ENCODE measurements at regions not wholly inside any gene's neighbourhood (a gene's known extent, or its start where the extent isn't known, plus 50 kb on each side); places are given as distances from the start of the nearest gene placed in this dataset.

GRCh38 chr11:116461789-116462188, 311.0 kb downstream of the BUD13 start:
- TF ChIP-seq FOXM1 (IDR thresholded peaks at IDR 0.05; ENCODE audit: borderline replicate concordance, low read depth) (no peak), TAF1 (IDR thresholded peaks at IDR 0.05; ENCODE audit: low read depth) (no peak), MAX (IDR thresholded peaks at IDR 0.05) (no peak), CREB1 (IDR thresholded peaks at IDR 0.05; ENCODE audit: low read depth) (no peak), EP300 (IDR thresholded peaks at IDR 0.05; ENCODE audit: borderline replicate concordance) (no peak), RAD21 (IDR thresholded peaks at IDR 0.05; ENCODE audit: low read depth) (no peak), CEBPB (IDR thresholded peaks at IDR 0.05) (no peak), ZBTB7A (IDR thresholded peaks at IDR 0.05; ENCODE audit: low read depth) (no peak), NFIC (IDR thresholded peaks at IDR 0.05) (no peak)
- TF ChIP-seq, protein P1, sequence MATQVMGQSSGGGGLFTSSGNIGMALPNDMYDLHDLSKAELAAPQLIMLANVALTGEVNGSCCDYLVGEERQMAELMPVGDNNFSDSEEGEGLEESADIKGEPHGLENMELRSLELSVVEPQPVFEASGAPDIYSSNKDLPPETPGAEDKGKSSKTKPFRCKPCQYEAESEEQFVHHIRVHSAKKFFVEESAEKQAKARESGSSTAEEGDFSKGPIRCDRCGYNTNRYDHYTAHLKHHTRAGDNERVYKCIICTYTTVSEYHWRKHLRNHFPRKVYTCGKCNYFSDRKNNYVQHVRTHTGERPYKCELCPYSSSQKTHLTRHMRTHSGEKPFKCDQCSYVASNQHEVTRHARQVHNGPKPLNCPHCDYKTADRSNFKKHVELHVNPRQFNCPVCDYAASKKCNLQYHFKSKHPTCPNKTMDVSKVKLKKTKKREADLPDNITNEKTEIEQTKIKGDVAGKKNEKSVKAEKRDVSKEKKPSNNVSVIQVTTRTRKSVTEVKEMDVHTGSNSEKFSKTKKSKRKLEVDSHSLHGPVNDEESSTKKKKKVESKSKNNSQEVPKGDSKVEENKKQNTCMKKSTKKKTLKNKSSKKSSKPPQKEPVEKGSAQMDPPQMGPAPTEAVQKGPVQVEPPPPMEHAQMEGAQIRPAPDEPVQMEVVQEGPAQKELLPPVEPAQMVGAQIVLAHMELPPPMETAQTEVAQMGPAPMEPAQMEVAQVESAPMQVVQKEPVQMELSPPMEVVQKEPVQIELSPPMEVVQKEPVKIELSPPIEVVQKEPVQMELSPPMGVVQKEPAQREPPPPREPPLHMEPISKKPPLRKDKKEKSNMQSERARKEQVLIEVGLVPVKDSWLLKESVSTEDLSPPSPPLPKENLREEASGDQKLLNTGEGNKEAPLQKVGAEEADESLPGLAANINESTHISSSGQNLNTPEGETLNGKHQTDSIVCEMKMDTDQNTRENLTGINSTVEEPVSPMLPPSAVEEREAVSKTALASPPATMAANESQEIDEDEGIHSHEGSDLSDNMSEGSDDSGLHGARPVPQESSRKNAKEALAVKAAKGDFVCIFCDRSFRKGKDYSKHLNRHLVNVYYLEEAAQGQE (IDR thresholded peaks at IDR 0.05; ENCODE audit: low read depth), result no peak

- TF ChIP-seq TEAD4 (IDR thresholded peaks at IDR 0.05) (no peak), CEBPB (IDR thresholded peaks at IDR 0.05) (no peak), MAX (IDR thresholded peaks at IDR 0.05) (no peak), USF1 (IDR thresholded peaks at IDR 0.05) (no peak)
These were observed 312.4 kb downstream of the BUD13 start for GRCh38 chr11:116460156-116460920.

DNA sequence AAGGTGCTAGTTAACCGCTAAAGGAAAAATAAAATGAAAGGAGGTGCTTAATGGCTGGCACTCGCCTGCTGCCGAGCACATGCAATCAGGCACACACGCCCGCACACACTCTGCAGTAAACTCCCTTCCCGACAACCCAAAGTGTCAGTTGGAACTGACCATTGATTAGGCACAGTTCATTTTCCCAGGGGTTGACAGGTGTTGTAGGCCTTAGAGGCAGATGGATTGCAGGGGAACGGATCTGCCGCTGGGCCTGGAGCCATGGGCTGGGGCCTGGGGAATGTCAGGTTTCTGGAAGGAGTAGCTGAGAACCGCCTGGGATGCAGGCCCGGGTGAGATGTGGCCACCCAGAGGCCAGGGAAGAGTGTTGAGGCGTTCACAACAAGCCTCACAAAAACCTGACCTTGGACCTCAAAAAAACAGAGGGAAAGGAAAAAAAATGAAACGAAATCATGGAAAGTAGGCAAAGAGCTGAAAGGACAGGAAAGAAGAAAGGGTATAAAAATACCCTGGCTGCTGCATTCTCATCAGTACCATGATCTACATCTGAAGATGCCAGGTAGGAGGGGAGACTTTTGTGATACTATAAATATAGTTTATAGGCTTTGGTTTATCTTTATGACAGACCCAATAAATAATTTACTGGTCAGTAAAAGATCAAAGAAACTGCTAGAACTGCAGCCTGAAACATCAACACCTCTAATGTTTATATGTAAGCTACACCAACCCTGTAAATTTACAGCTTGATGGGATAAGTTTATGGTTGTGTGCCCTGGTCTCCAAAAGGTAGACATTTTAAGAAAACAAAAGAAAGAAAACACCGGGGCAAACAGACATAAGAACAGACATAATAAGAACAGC, 313.4 kb downstream of the BUD13 start:
- no peak for TF ChIP-seq NFIC (IDR thresholded peaks at IDR 0.05)
- TF ChIP-seq ZBTB7A (IDR thresholded peaks at IDR 0.05; ENCODE audit: low read depth), result no peak
- no peak for TF ChIP-seq TCF12 (IDR thresholded peaks at IDR 0.05; ENCODE audit: low read depth)

GRCh38 chr11:116458546-116458945, 314.2 kb downstream of the BUD13 start:
- TF ChIP-seq, protein P1 (IDR thresholded peaks at IDR 0.05; ENCODE audit: low read depth), result no peak
- TF ChIP-seq FOXM1 (IDR thresholded peaks at IDR 0.05; ENCODE audit: borderline replicate concordance, low read depth) (no peak), EP300 (IDR thresholded peaks at IDR 0.05; ENCODE audit: borderline replicate concordance) (no peak), USF1 (IDR thresholded peaks at IDR 0.05) (no peak), CEBPB (IDR thresholded peaks at IDR 0.05) (no peak), YY1 (IDR thresholded peaks at IDR 0.05; ENCODE audit: low read depth) (no peak), NFIC (IDR thresholded peaks at IDR 0.05) (no peak), MAX (IDR thresholded peaks at IDR 0.05) (no peak), CREB1 (IDR thresholded peaks at IDR 0.05; ENCODE audit: low read depth) (no peak), TEAD4 (IDR thresholded peaks at IDR 0.05) (no peak), ZBTB7A (IDR thresholded peaks at IDR 0.05; ENCODE audit: low read depth) (no peak), TAF1 (IDR thresholded peaks at IDR 0.05; ENCODE audit: low read depth) (no peak), TCF12 (IDR thresholded peaks at IDR 0.05; ENCODE audit: low read depth) (no peak)

GRCh38 chr11:116457336-116458007, 315.3 kb downstream of the BUD13 start:
- no peak for TF ChIP-seq ZBTB7A (IDR thresholded peaks at IDR 0.05; ENCODE audit: low read depth)
- TF ChIP-seq CEBPB (IDR thresholded peaks at IDR 0.05), result no peak
- TF ChIP-seq CREB1 (IDR thresholded peaks at IDR 0.05; ENCODE audit: low read depth), result no peak
- TF ChIP-seq, protein P1 (IDR thresholded peaks at IDR 0.05; ENCODE audit: low read depth), result no peak
- TF ChIP-seq FOXM1 (IDR thresholded peaks at IDR 0.05; ENCODE audit: borderline replicate concordance, low read depth), result no peak
- no peak for TF ChIP-seq TEAD4 (IDR thresholded peaks at IDR 0.05)
- no peak for TF ChIP-seq TCF12 (IDR thresholded peaks at IDR 0.05; ENCODE audit: low read depth)
- TF ChIP-seq EGR1 (IDR thresholded peaks at IDR 0.05), result no peak
- TF ChIP-seq RAD21 (IDR thresholded peaks at IDR 0.05; ENCODE audit: low read depth), result no peak
- TF ChIP-seq EP300 (IDR thresholded peaks at IDR 0.05; ENCODE audit: borderline replicate concordance), result no peak
- TF ChIP-seq YY1 (IDR thresholded peaks at IDR 0.05; ENCODE audit: low read depth), result no peak
- TF ChIP-seq MAX (IDR thresholded peaks at IDR 0.05), result no peak
- TF ChIP-seq NFIC (IDR thresholded peaks at IDR 0.05), result no peak
- TF ChIP-seq TAF1 (IDR thresholded peaks at IDR 0.05; ENCODE audit: low read depth), result no peak
- TF ChIP-seq USF1 (IDR thresholded peaks at IDR 0.05), result no peak

All from Ishikawa (cell line).